ENCODE measurements at regions not wholly inside any gene's neighbourhood (a gene's known extent, or its start where the extent isn't known, plus 50 kb on each side); places are given as distances from the start of the nearest gene placed in this dataset.

DNA sequence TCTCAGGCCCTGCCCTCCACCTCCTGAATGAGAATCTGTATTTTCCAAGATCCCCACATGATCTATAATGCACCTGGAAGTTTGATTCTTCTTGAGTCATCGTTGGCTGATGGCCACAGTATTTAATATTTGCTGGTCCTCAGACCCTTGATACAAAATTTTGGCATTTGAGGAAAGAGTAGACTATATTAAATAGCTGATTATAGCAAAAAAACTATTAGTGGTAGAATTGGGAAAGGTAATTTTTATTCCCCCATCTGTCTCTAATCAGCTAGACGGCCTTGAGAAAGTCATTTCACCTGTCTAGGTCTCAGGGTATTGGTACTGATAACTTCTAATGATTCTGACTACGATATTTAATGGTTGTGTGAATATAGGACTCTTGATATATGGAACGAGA lies 176.8 kb downstream of the BMP2 start:
- DNase-seq (no peak), ATAC-seq (no peak)
- TF ChIP-seq, protein P1, sequence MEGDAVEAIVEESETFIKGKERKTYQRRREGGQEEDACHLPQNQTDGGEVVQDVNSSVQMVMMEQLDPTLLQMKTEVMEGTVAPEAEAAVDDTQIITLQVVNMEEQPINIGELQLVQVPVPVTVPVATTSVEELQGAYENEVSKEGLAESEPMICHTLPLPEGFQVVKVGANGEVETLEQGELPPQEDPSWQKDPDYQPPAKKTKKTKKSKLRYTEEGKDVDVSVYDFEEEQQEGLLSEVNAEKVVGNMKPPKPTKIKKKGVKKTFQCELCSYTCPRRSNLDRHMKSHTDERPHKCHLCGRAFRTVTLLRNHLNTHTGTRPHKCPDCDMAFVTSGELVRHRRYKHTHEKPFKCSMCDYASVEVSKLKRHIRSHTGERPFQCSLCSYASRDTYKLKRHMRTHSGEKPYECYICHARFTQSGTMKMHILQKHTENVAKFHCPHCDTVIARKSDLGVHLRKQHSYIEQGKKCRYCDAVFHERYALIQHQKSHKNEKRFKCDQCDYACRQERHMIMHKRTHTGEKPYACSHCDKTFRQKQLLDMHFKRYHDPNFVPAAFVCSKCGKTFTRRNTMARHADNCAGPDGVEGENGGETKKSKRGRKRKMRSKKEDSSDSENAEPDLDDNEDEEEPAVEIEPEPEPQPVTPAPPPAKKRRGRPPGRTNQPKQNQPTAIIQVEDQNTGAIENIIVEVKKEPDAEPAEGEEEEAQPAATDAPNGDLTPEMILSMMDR (IDR thresholded peaks at IDR 0.05): no peak
- Histone ChIP-seq H3K36me3 (no peaks in the 10 kb centered on the region), H3K27ac (no peak overlapping the region), H3K27me3 (ENCODE audit: low read depth) (no peaks in the 10 kb centered on the region), H3K4me1 (no peaks in the 10 kb centered on the region), H3K9me3 (no peaks in the 10 kb centered on the region), H3K4me3 (no peak overlapping the region)
- intact Hi-C loops (cut with DNase I): no loop called here

DNA sequence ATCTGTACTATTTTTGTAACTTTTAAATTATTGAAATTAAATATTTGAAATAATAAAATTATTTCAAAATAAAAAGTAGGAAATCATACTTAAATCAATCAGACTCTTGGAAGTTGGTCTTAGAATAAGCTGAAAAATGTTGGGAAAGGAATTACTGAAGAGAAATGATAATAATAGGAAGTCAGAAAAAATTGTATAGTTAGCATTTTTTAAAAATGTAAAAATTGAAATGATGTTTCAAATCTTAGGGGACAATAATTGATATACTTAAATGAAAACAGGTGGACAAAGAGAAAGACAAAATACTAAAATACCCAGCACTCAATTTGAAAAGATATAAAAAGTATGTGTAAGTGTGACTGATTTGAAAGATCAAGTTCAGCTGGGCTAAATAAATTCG lies 186.1 kb downstream of the BMP2 start:
- TF ChIP-seq, protein P1 (IDR thresholded peaks at IDR 0.05): no peak
- Histone ChIP-seq H3K9me3 (peaks cover 4% of the 10 kb centered on the region), H3K4me3 (no peak overlapping the region), H3K36me3 (no peaks in the 10 kb centered on the region), H3K4me1 (no peaks in the 10 kb centered on the region), H3K27ac (no peak overlapping the region), H3K27me3 (ENCODE audit: low read depth) (no peaks in the 10 kb centered on the region)
- ATAC-seq (no peak), DNase-seq (no peak)
- intact Hi-C loops (cut with DNase I): no loop called here

DNA sequence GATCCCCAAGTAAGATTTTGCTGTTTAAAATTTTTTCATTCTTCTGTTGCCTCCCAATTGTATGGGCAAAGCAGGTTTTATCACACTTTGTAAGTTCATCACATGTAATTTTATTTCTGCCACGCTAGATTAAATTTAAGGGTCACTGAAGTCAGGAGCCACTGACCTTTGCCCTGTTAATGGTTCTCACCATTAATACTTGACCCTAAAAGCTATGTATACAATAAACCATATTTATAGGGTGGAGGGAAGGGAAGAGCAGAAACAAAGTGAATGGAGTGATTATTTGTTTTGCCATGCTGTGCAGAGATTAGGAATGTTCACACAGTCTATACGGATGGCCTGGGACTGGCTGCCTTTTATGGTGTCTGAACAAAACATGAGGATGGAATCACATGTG lies 186.7 kb downstream of the BMP2 start:
- no peak overlapping the region for H3K4me3 ChIP-seq
- intact Hi-C loops (cut with DNase I): no loop called here
- H3K36me3 ChIP-seq: no peaks in the 10 kb centered on the region
- no peak overlapping the region for H3K27ac ChIP-seq
- no peaks in the 10 kb centered on the region for H3K4me1 ChIP-seq
- H3K27me3 ChIP-seq (ENCODE audit: low read depth): no peaks in the 10 kb centered on the region
- peaks cover 4% of the 10 kb centered on the region for H3K9me3 ChIP-seq
- TF ChIP-seq, protein P1 (IDR thresholded peaks at IDR 0.05): no peak
- DNase-seq (no peak), ATAC-seq (no peak)

DNA sequence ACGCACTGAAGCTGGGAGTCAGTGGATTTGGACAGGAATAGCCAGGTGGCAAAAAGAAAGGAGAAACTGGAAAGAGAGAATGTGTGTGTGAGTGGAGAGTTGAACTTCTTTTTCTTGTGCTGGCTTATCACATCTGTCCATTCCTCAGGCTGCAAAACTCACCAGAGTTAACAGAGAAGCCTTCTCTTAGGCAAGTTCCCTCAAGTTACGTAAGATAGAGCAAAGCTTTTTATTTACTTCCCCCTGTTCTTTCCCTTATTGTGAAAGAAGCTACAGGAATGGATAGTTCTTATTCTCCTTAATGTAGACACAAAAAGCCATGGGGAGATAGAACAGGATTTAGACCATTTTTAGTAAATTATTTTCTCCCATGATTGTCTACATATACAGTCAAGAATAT lies 188.6 kb downstream of the BMP2 start:
- ATAC-seq: peak; percentile 27 to 74
- DNase-seq: no peak
- intact Hi-C loops (cut with DNase I): no loop called here
- TF ChIP-seq, protein P1 (IDR thresholded peaks at IDR 0.05): no peak
- Histone ChIP-seq H3K27me3 (ENCODE audit: low read depth) (no peaks in the 10 kb centered on the region), H3K27ac (no peak overlapping the region), H3K9me3 (peaks cover 4% of the 10 kb centered on the region), H3K4me3 (no peak overlapping the region), H3K4me1 (no peaks in the 10 kb centered on the region), H3K36me3 (no peaks in the 10 kb centered on the region)

DNA sequence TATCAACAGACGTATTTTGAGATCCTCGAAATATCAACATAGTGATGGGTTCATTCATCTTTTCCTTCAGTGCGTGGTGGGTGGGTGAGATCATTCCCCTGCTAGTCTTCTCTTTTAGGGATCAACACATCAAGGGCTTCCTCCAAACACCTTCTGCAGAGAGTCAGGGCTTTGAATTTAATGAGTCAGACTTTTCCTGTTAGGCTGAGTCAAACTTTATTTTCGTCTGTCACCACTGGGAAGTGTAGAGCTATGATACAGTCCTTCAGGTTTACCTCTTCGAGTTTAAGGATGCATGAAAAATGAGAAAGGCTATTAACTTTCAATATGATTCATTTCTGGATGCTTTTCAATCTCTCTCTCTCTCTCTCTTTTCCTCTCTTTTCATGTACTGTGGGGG lies 189.1 kb downstream of the BMP2 start:
- no peak overlapping the region for H3K4me3 ChIP-seq
- peak in 1 of 2 donors; percentile 21 for ATAC-seq
- DNase-seq: no peak
- H3K27ac ChIP-seq: no peak overlapping the region
- H3K36me3 ChIP-seq: no peaks in the 10 kb centered on the region
- intact Hi-C loops (cut with DNase I): no loop called here
- TF ChIP-seq, protein P1 (IDR thresholded peaks at IDR 0.05): no peak
- H3K9me3 ChIP-seq: peaks cover 4% of the 10 kb centered on the region
- no peaks in the 10 kb centered on the region for H3K27me3 ChIP-seq (ENCODE audit: low read depth)
- H3K4me1 ChIP-seq: no peaks in the 10 kb centered on the region

DNA sequence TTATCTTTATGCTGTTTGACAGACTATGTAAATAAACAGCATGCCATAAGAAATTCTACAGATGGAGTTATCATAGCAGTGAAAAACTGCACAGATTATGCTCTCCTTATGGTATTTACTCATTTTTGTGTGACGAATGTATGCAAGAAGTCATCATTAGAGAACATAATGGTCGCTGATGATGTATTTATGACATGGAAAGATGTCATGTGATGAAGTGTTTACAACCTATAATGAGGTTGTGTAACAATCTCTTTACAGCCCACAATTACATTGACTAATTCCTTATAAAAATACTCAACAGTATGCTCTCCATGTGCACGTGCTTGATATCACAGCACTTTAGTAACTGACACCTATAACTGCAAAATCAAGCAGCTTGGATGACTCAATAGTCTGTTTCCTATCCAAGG lies 192.4 kb downstream of the BMP2 start:
- TF ChIP-seq, protein P1 (IDR thresholded peaks at IDR 0.05): no peak
- DNase-seq (no peak), ATAC-seq (no peak)
- no peaks in the 10 kb centered on the region for H3K27me3 ChIP-seq (ENCODE audit: low read depth)
- H3K36me3 ChIP-seq: no peaks in the 10 kb centered on the region
- intact Hi-C loops (cut with DNase I): no loop called here
- H3K4me3 ChIP-seq: no peak overlapping the region
- H3K4me1 ChIP-seq: no peaks in the 10 kb centered on the region
- no peak overlapping the region for H3K27ac ChIP-seq
- no peaks in the 10 kb centered on the region for H3K9me3 ChIP-seq
